ENCODE measurements at regions not wholly inside any gene's neighbourhood (a gene's known extent, or its start where the extent isn't known, plus 50 kb on each side); places are given as distances from the start of the nearest gene placed in this dataset.

DNA sequence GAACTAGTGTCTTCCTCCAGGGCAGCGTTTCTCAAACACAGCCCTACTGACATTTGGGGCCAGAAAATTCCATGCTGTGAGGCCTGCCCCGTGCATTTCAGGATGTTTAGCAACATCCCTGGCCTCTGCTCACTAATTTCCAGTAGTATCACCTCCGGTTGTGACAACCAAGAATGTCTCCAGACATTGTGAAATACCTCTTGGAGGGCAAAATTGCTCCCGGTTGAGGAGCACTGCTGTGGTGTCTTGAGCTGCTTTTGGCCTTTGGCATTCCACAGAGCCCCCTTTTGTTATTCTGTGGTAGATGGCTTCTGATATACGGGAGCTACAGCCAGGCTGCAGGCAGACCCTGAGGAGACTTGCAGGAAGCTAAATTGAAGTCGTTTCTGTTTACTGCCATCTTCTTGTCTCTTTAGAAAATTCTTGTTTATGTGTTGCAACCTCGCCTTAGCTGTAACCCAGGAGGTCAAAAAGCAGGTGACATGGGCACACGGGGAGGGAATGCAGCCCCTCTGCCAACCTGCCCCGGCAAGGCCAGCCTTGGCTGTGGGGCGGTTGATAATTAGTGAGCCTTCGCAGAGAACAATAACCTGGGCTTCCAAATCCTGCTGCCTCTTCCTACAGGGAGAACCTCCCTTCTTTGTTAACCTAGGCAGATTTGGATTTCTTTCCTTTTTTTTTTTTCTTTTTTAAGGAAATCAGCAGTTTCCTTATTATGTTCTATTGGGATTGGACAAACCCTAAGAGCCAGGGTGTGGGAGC, 74.7 kb upstream of the AKT3 start:
- Histone ChIP-seq H2AFZ (ENCODE audit: low read length) (peak overlapping the region; percentile 54), H3K27me3 (ENCODE audit: insufficient read depth, low read length) (no peaks in the 10 kb centered on the region), H3K4me3 (ENCODE audit: insufficient read depth, low read length) (no peak overlapping the region), H3K4me2 (ENCODE audit: insufficient read depth, low read length) (peak overlapping the region; percentile 56), H3K4me1 (ENCODE audit: insufficient read depth, low read length) (peaks cover 40% of the 10 kb centered on the region), H3K36me3 (ENCODE audit: insufficient read depth, low read length) (no peaks in the 10 kb centered on the region), H3K9me3 (ENCODE audit: low read depth, low read length) (no peaks in the 10 kb centered on the region), H4K20me1 (ENCODE audit: insufficient read depth, low read length) (no peaks in the 10 kb centered on the region), H3K79me2 (ENCODE audit: insufficient read depth, low read length) (no peaks in the 10 kb centered on the region), H3K27ac (ENCODE audit: low read depth, low read length) (peak overlapping the region; percentile 82)
- DNase-seq (ENCODE audit: insufficient read length, low spot score, missing footprints): no peak
- TF ChIP-seq, protein P1, sequence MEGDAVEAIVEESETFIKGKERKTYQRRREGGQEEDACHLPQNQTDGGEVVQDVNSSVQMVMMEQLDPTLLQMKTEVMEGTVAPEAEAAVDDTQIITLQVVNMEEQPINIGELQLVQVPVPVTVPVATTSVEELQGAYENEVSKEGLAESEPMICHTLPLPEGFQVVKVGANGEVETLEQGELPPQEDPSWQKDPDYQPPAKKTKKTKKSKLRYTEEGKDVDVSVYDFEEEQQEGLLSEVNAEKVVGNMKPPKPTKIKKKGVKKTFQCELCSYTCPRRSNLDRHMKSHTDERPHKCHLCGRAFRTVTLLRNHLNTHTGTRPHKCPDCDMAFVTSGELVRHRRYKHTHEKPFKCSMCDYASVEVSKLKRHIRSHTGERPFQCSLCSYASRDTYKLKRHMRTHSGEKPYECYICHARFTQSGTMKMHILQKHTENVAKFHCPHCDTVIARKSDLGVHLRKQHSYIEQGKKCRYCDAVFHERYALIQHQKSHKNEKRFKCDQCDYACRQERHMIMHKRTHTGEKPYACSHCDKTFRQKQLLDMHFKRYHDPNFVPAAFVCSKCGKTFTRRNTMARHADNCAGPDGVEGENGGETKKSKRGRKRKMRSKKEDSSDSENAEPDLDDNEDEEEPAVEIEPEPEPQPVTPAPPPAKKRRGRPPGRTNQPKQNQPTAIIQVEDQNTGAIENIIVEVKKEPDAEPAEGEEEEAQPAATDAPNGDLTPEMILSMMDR (IDR thresholded peaks at IDR 0.05; ENCODE audit: extremely low read depth, low read depth, low read length): no peak

DNA sequence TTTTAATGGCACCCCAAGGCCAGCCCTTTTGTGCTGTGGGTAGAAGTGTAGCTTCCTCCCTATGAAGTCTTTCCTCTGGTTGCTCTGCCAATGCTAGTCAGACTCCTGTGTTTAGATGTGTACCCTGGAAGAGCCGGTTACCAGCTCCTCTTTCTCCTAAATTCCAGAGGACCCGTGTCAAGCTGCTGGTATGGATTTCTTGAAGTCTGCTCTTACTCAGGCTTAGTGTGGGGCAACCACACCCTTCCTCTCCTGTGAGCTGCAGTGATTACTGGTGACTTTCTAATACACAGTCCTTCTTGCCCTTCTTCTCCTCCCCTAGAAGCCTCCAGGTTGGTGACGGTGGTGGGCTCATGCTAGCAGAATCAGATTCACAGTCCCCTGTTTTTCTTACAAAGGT, 74.1 kb upstream of the AKT3 start:
- no peaks in the 10 kb centered on the region for H3K36me3 ChIP-seq (ENCODE audit: insufficient read depth, low read length)
- no peaks in the 10 kb centered on the region for H3K79me2 ChIP-seq (ENCODE audit: insufficient read depth, low read length)
- peak overlapping the region; percentile 82 for H3K27ac ChIP-seq (ENCODE audit: low read depth, low read length)
- peak overlapping the region; percentile 56 for H3K4me2 ChIP-seq (ENCODE audit: insufficient read depth, low read length)
- TF ChIP-seq, protein P1 (IDR thresholded peaks at IDR 0.05; ENCODE audit: extremely low read depth, low read depth, low read length): no peak
- DNase-seq (ENCODE audit: insufficient read length, low spot score, missing footprints): no peak
- no peaks in the 10 kb centered on the region for H4K20me1 ChIP-seq (ENCODE audit: insufficient read depth, low read length)
- H3K27me3 ChIP-seq (ENCODE audit: insufficient read depth, low read length): no peaks in the 10 kb centered on the region
- H2AFZ ChIP-seq (ENCODE audit: low read length): peak overlapping the region; percentile 54
- no peak overlapping the region for H3K4me3 ChIP-seq (ENCODE audit: insufficient read depth, low read length)
- H3K4me1 ChIP-seq (ENCODE audit: insufficient read depth, low read length): peaks cover 40% of the 10 kb centered on the region
- H3K9me3 ChIP-seq (ENCODE audit: low read depth, low read length): no peaks in the 10 kb centered on the region

DNA sequence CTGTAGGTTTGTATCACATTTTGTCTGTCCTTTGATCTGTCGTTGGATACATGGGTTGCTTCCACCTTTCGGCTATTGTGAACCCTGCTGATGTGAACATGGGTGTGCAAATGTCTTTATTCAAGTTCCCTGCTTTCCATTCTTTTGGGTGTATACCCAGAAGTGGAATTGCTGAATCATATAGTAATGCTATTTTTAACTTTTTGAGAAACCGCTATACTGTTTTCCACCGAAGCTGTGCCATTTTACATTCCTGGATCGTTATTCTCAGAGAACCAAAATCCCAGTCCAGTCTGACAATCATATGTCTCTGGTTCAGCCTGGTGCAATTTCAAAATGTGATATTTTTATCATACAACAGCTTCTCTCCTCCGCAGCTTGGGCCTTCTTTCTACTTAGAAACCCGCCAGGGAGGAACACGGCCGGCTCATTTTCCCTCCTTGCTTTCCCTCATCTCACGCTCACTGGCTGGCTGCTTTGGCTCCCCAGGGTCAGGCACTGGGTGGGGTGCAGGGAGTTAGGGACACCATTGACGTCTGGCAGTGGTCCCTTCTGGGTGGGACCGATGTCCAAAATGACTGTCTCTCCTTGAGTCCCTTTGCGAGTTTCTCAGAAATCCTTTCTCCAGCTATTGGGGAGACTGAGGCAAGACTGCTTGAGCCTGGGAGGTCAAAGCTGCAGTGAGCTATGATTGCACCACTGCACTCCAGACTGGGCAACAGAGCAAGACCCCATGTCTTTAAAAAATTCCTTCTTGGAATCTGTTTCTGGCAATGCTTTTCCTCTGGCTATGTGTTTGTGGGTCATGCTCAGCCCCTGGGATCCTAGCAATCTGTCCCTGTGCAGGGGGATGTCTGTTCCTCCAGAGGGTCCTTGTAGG, 73.5 kb upstream of the AKT3 start:
- H3K9me3 ChIP-seq (ENCODE audit: low read depth, low read length): no peaks in the 10 kb centered on the region
- H3K36me3 ChIP-seq (ENCODE audit: insufficient read depth, low read length): no peaks in the 10 kb centered on the region
- no peak for DNase-seq (ENCODE audit: insufficient read length, low spot score, missing footprints)
- H3K4me2 ChIP-seq (ENCODE audit: insufficient read depth, low read length): peak overlapping the region; percentile 56
- H3K27ac ChIP-seq (ENCODE audit: low read depth, low read length): peak overlapping the region; percentile 82
- H4K20me1 ChIP-seq (ENCODE audit: insufficient read depth, low read length): no peaks in the 10 kb centered on the region
- H3K4me1 ChIP-seq (ENCODE audit: insufficient read depth, low read length): peaks cover 40% of the 10 kb centered on the region
- no peaks in the 10 kb centered on the region for H3K79me2 ChIP-seq (ENCODE audit: insufficient read depth, low read length)
- TF ChIP-seq, protein P1 (IDR thresholded peaks at IDR 0.05; ENCODE audit: extremely low read depth, low read depth, low read length): no peak
- no peaks in the 10 kb centered on the region for H3K27me3 ChIP-seq (ENCODE audit: insufficient read depth, low read length)
- H3K4me3 ChIP-seq (ENCODE audit: insufficient read depth, low read length): no peak overlapping the region
- H2AFZ ChIP-seq (ENCODE audit: low read length): no peak overlapping the region

DNA sequence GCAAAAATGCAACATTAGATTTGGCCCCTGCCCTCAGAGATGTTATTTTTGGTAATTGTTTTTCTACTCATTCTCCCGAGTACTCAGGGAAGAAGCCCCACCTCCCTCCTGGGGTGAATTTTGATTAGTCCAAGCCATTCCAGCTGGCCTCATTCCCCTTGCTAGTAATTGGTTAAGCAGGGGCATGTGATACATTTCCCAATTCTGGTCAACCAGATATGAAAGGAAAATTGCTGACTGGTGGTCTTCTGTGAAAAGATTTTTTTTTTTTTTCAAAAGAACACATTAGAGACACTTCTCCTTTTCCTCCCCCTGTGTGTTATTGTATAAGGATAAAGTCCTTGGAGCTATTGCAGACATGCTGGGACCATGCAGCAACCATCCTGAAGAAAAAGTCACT, 71.1 kb upstream of the AKT3 start:
- no peak overlapping the region for H2AFZ ChIP-seq (ENCODE audit: low read length)
- no peaks in the 10 kb centered on the region for H4K20me1 ChIP-seq (ENCODE audit: insufficient read depth, low read length)
- TF ChIP-seq, protein P1 (IDR thresholded peaks at IDR 0.05; ENCODE audit: extremely low read depth, low read depth, low read length): no peak
- H3K4me1 ChIP-seq (ENCODE audit: insufficient read depth, low read length): peaks cover 41% of the 10 kb centered on the region
- no peak overlapping the region for H3K4me3 ChIP-seq (ENCODE audit: insufficient read depth, low read length)
- no peaks in the 10 kb centered on the region for H3K9me3 ChIP-seq (ENCODE audit: low read depth, low read length)
- no peaks in the 10 kb centered on the region for H3K36me3 ChIP-seq (ENCODE audit: insufficient read depth, low read length)
- H3K4me2 ChIP-seq (ENCODE audit: insufficient read depth, low read length): no peak overlapping the region
- H3K27me3 ChIP-seq (ENCODE audit: insufficient read depth, low read length): no peaks in the 10 kb centered on the region
- H3K79me2 ChIP-seq (ENCODE audit: insufficient read depth, low read length): no peaks in the 10 kb centered on the region
- no peak overlapping the region for H3K27ac ChIP-seq (ENCODE audit: low read depth, low read length)
- no peak for DNase-seq (ENCODE audit: insufficient read length, low spot score, missing footprints)

Measured in osteoblast (primary cell).